BLaER1 (cell line): ENCODE measurements at regions not wholly inside any gene's neighbourhood (a gene's known extent, or its start where the extent isn't known, plus 50 kb on each side); places are given as distances from the start of the nearest gene placed in this dataset.
A peak's percentile ranks its signal among the peaks of the same experiment; 100 is the strongest.

Source experiments
- H3K27ac ChIP-seq: shearing (Covaris generic); formaldehyde crosslinking; 2 replicates; pipeline ENCODE4 v1.8.1; 2022
- H3K27me3 ChIP-seq: shearing (Covaris generic); formaldehyde crosslinking; 2 replicates; pipeline ENCODE4 v1.8.1; 2022
- H3K36me3 ChIP-seq: shearing (Covaris generic); formaldehyde crosslinking; 2 replicates; pipeline ENCODE4 v1.8.1; 2022
- H3K4me1 ChIP-seq: shearing (Covaris generic); formaldehyde crosslinking; 2 replicates; pipeline ENCODE4 v1.8.1; 2022
- H3K4me2 ChIP-seq: shearing (Covaris generic); formaldehyde crosslinking; 2 replicates; pipeline ENCODE4 v1.8.1; 2022
- H3K4me3 ChIP-seq: shearing (Covaris generic); formaldehyde crosslinking; 2 replicates; pipeline ENCODE4 v1.8.1; 2022
- H3K9ac ChIP-seq: shearing (Covaris generic); formaldehyde crosslinking; 2 replicates; pipeline ENCODE4 v1.8.1; 2022
- H3K9me3 ChIP-seq: shearing (Covaris generic); formaldehyde crosslinking; 2 replicates; pipeline ENCODE4 v1.8.1; 2022
- H4K20me1 ChIP-seq: shearing (Covaris generic); formaldehyde crosslinking; 2 replicates; pipeline ENCODE4 v1.8.1; 2022
- Cebpa-rat ChIP-seq: shearing (Covaris generic); IDR thresholded peaks from 2 replicates; pipeline ENCODE4 v1.8.1; 2022

- Histone ChIP-seq H3K4me1 (peaks cover 23% of the 10 kb centered on the region), H4K20me1 (no peaks in the 10 kb centered on the region), H3K9me3 (no peaks in the 10 kb centered on the region), H3K9ac (no peak overlapping the region), H3K27ac (no peak overlapping the region), H3K4me3 (no peak overlapping the region), H3K36me3 (no peaks in the 10 kb centered on the region), H3K27me3 (no peaks in the 10 kb centered on the region), H3K4me2 (no peak overlapping the region)
- no peak for TF ChIP-seq Cebpa-rat
These were observed 240.2 kb downstream of the PTEN start for GRCh38 chr10:88103576-88103975.

GRCh38 chr10:88104223-88104622 lies 240.8 kb downstream of the PTEN start:
- no peak overlapping the region for H3K27ac ChIP-seq
- H3K36me3 ChIP-seq: no peaks in the 10 kb centered on the region
- TF ChIP-seq Cebpa-rat: no peak
- no peaks in the 10 kb centered on the region for H3K9me3 ChIP-seq
- H3K9ac ChIP-seq: no peak overlapping the region
- no peak overlapping the region for H3K4me2 ChIP-seq
- no peaks in the 10 kb centered on the region for H3K27me3 ChIP-seq
- H4K20me1 ChIP-seq: no peaks in the 10 kb centered on the region
- H3K4me1 ChIP-seq: peaks cover 28% of the 10 kb centered on the region
- no peak overlapping the region for H3K4me3 ChIP-seq

GRCh38 chr10:88106366-88106765 lies 242.9 kb downstream of the PTEN start:
- Histone ChIP-seq H3K4me2 (peak overlapping the region; percentile 16; the same call in 1 of the 2 replicates), H3K4me3 (no peak overlapping the region), H3K9me3 (no peaks in the 10 kb centered on the region; the same call in 1 of the 2 replicates), H3K4me1 (peaks cover 36% of the 10 kb centered on the region), H3K36me3 (no peaks in the 10 kb centered on the region), H3K27me3 (no peaks in the 10 kb centered on the region), H4K20me1 (no peaks in the 10 kb centered on the region), H3K27ac (no peak overlapping the region), H3K9ac (no peak overlapping the region)
- TF ChIP-seq Cebpa-rat: no peak

GRCh38 chr10:88107296-88108097 lies 244.1 kb downstream of the PTEN start:
- Histone ChIP-seq H3K27ac (peak overlapping the region; percentile 44), H3K4me1 (peaks cover 45% of the 10 kb centered on the region), H3K9ac (no peak overlapping the region), H4K20me1 (no peaks in the 10 kb centered on the region), H3K4me2 (peak overlapping the region; percentile 60), H3K9me3 (no peaks in the 10 kb centered on the region; the same call in 1 of the 2 replicates), H3K4me3 (no peak overlapping the region), H3K27me3 (no peaks in the 10 kb centered on the region), H3K36me3 (no peaks in the 10 kb centered on the region)
- no peak for TF ChIP-seq Cebpa-rat

- no peak overlapping the region for H3K9ac ChIP-seq
- H3K9me3 ChIP-seq: no peaks in the 10 kb centered on the region; the same call in 1 of the 2 replicates
- no peaks in the 10 kb centered on the region for H3K27me3 ChIP-seq
- peak overlapping the region; percentile 44 for H3K27ac ChIP-seq
- no peaks in the 10 kb centered on the region for H3K36me3 ChIP-seq
- no peak overlapping the region for H3K4me3 ChIP-seq
- TF ChIP-seq Cebpa-rat: no peak
- H3K4me2 ChIP-seq: peak overlapping the region; percentile 60
- peaks cover 52% of the 10 kb centered on the region for H3K4me1 ChIP-seq
- H4K20me1 ChIP-seq: no peaks in the 10 kb centered on the region
These were observed 244.7 kb downstream of the PTEN start for GRCh38 chr10:88108115-88108610.

GRCh38 chr10:88110355-88110754 lies 246.9 kb downstream of the PTEN start:
- Histone ChIP-seq H4K20me1 (no peaks in the 10 kb centered on the region), H3K4me1 (peaks cover 74% of the 10 kb centered on the region), H3K9me3 (no peaks in the 10 kb centered on the region; the same call in 1 of the 2 replicates), H3K4me2 (peak overlapping the region; percentile 13; the same call in 1 of the 2 replicates), H3K36me3 (no peaks in the 10 kb centered on the region), H3K27me3 (no peaks in the 10 kb centered on the region), H3K27ac (peak overlapping the region; percentile 45), H3K4me3 (no peak overlapping the region), H3K9ac (no peak overlapping the region)
- TF ChIP-seq Cebpa-rat: no peak

GRCh38 chr10:88110822-88111221 lies 247.4 kb downstream of the PTEN start:
- peak overlapping the region; percentile 45 for H3K27ac ChIP-seq
- H4K20me1 ChIP-seq: no peaks in the 10 kb centered on the region
- H3K9ac ChIP-seq: no peak overlapping the region
- H3K4me3 ChIP-seq: no peak overlapping the region
- H3K9me3 ChIP-seq: no peaks in the 10 kb centered on the region; the same call in 1 of the 2 replicates
- H3K4me2 ChIP-seq: peak overlapping the region; percentile 13; the same call in 1 of the 2 replicates
- TF ChIP-seq Cebpa-rat: no peak
- H3K4me1 ChIP-seq: peaks cover 78% of the 10 kb centered on the region
- no peaks in the 10 kb centered on the region for H3K27me3 ChIP-seq
- no peaks in the 10 kb centered on the region for H3K36me3 ChIP-seq

GRCh38 chr10:88111294-88111693 lies 247.9 kb downstream of the PTEN start:
- no peak overlapping the region for H3K27ac ChIP-seq
- no peak overlapping the region for H3K4me2 ChIP-seq
- no peaks in the 10 kb centered on the region; the same call in 1 of the 2 replicates for H3K9me3 ChIP-seq
- peaks cover 82% of the 10 kb centered on the region for H3K4me1 ChIP-seq
- H3K36me3 ChIP-seq: no peaks in the 10 kb centered on the region
- no peak for TF ChIP-seq Cebpa-rat
- no peaks in the 10 kb centered on the region for H4K20me1 ChIP-seq
- no peak overlapping the region for H3K9ac ChIP-seq
- H3K4me3 ChIP-seq: no peak overlapping the region
- no peaks in the 10 kb centered on the region for H3K27me3 ChIP-seq

- Histone ChIP-seq H4K20me1 (no peaks in the 10 kb centered on the region), H3K9ac (peak overlapping the region; percentile 38; the same call in 1 of the 2 replicates), H3K9me3 (no peaks in the 10 kb centered on the region; the same call in 1 of the 2 replicates), H3K4me3 (no peak overlapping the region; the same call in 1 of the 2 replicates), H3K27me3 (no peaks in the 10 kb centered on the region), H3K4me2 (peak overlapping the region; percentile 91), H3K4me1 (peaks cover 83% of the 10 kb centered on the region), H3K36me3 (no peaks in the 10 kb centered on the region), H3K27ac (peak overlapping the region; percentile 87)
- peak; percentile 20; the same call in 1 of the 2 replicates for TF ChIP-seq Cebpa-rat
These were observed 249.8 kb downstream of the PTEN start for GRCh38 chr10:88113232-88113631.
